ENCODE measurements at regions not wholly inside any gene's neighbourhood (a gene's known extent, or its start where the extent isn't known, plus 50 kb on each side); places are given as distances from the start of the nearest gene placed in this dataset.

- TF ChIP-seq ZNF462 (CRISPR knock-in tag; IDR thresholded peaks at IDR 0.05), result no peak
Observed at GRCh38 chr6:80728830-80729229, 622.4 kb downstream of the BCKDHB start (continued).

GRCh38 chr6:80728101-80728750, 621.8 kb downstream of the BCKDHB start:
- DNase-seq (ENCODE audit: low spot score) (no peak), ATAC-seq (no peak)
- Histone ChIP-seq H3K9me2 (ENCODE audit: insufficient read depth) (no peaks in the 10 kb centered on the region), H3K4me2 (no peak overlapping the region), H3K79me2 (replicated peaks; ENCODE audit: insufficient read depth) (no peaks in the 10 kb centered on the region), H2AFZ (no peak overlapping the region), H3K27ac (ENCODE audit: low read depth) (no peak overlapping the region), H3K36me3 (ENCODE audit: insufficient read depth) (no peaks in the 10 kb centered on the region), H3K4me3 (no peak overlapping the region), H3K4me1 (ENCODE audit: insufficient read depth) (no peaks in the 10 kb centered on the region), H4K20me1 (replicated peaks; ENCODE audit: insufficient read depth) (no peaks in the 10 kb centered on the region), H3K27me3 (ENCODE audit: insufficient read depth) (no peaks in the 10 kb centered on the region), H3F3A (replicated peaks; ENCODE audit: low read depth) (no peaks in the 10 kb centered on the region)
- no peaks in the 10 kb centered on the region for H3K36me3 Mint-ChIP-seq (ENCODE audit: low read depth)
- H3K9me3 Mint-ChIP-seq, result no peaks in the 10 kb centered on the region
- H3K4me1 Mint-ChIP-seq, result no peaks in the 10 kb centered on the region
- no peak overlapping the region for H3K4me3 Mint-ChIP-seq
- peaks cover 2% of the 10 kb centered on the region for H3K27me3 Mint-ChIP-seq (ENCODE audit: insufficient read depth, low read depth, poor library complexity)
- H3K27ac Mint-ChIP-seq, result no peak overlapping the region
- TF ChIP-seq POLR2AphosphoS5 (IDR thresholded peaks at IDR 0.05; ENCODE audit: low read depth), result no peak
- no peak for TF ChIP-seq ETS1 (IDR thresholded peaks at IDR 0.05)
- TF ChIP-seq ZNF114 (CRISPR knock-in tag; IDR thresholded peaks at IDR 0.05), result no peak
- TF ChIP-seq NANOG (IDR thresholded peaks at IDR 0.05; ENCODE audit: borderline replicate concordance), result no peak
- TF ChIP-seq REST (IDR thresholded peaks at IDR 0.05; ENCODE audit: unreplicated experiment), result no peak
- no peak for TF ChIP-seq EZH2phosphoT487 (IDR thresholded peaks at IDR 0.05; ENCODE audit: unreplicated experiment)
- TF ChIP-seq STAT1 (IDR thresholded peaks at IDR 0.05; ENCODE audit: unreplicated experiment), result no peak
- no peak for TF ChIP-seq EZH2 (IDR thresholded peaks at IDR 0.05; ENCODE audit: low read depth, unreplicated experiment)
- no peak for TF ChIP-seq CTCF (conservative IDR thresholded peaks at IDR 0.05; ENCODE audit: low read depth in 2 of 2)
- TF ChIP-seq JUNB (IDR thresholded peaks at IDR 0.05; ENCODE audit: unreplicated experiment), result no peak

Data from GM23338 (cell line).